Renal cortex interstitium (tissue), 11 donors: ENCODE measurements at regions not wholly inside any gene's neighbourhood (a gene's known extent, or its start where the extent isn't known, plus 50 kb on each side); places are given as distances from the start of the nearest gene placed in this dataset.
"Not testable (repeated sequence)": the region's sequence is repeated elsewhere in the genome, so short reads cannot be mapped to it uniquely, and the experiment has no call there.

Experiments
- DNase-seq, 11 donors: peaks; one replicate each; pipeline ENCODE4 v3.0.0-alpha.2; 2013; ENCODE audit warnings: low read depth in 9 of 11, low spot score in 4 of 11; ENCODE audit errors: extremely low read depth in 1 of 11

DNA sequence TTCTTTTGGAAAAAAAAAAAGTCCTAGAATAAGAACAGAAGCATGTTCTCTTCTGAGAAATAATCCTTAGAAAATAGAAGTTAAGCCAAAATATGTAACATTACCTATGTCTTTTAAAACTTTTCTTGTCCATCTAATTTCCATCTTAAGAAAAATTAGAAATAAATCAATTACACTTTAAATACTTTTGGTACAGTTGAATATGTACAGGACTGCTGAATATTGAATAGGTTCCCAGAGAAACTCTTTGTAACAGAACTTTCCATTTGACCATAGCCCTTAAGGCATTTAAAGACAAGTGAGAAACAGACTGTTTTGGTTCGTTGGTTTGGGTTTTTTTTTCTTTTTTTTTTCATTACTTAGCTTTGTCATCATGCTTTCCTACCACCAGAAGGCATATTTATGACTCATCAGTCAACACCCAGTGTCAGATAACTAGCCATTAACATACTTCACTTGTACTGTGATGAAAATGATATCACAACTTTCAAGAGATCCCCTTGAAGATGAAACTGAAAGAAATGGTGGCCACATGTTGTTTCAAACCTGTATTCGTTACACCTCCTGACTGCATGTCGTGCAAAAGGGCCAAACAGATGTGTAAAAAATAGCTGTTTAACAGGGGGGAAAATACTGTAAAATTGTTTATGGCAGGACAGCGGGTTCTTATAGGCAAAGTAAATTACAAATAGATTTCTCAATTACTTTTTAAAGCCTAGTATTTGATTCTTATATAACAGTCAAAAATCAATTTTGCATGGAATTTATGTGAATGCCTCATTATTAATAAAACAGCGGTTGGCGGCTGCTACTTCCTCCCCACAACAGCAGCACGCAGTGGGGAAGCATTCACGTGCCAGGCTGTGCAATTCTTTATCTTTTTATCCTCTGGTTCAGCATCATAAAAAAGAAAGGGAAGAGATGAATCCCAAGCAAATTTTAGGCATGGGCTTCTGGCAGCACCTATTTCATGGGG, 280.7 kb upstream of the HNRNPA3 start:
- no peak for DNase-seq

DNA sequence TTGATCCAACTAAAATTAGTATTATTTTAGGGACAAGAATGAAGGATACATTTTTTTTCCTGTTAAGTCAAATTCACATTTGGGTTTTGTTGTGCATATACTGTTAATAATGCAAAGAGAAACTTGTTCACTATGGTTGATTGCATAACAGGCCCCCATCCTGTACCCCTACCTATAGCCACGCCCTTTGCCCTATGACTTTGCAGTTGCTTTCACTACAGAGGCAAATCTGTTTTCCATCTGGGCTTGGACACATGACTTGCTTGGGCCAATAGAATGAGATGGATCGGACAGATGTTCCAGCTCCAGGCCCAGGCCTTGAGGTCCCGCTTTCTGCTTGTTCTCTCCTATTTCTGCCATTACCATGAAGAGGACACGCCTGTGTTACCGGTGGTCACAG, 278.5 kb upstream of the HNRNPA3 start:
- DNase-seq, result no peak

- DNase-seq, result peak in 8 of 11 donors; percentile 10 to 28 (median 18)
Measured at GRCh38 chr2:176934869-176935415, 277.7 kb upstream of the HNRNPA3 start.

- no peak for DNase-seq
Measured at GRCh38 chr2:176935543-176936102, 277.0 kb upstream of the HNRNPA3 start.

GRCh38 chr2:176936410-176936809, 276.2 kb upstream of the HNRNPA3 start:
- no peak for DNase-seq

GRCh38 chr2:176944998-176945397, 267.6 kb upstream of the HNRNPA3 start:
- no peak for DNase-seq

- no peak for DNase-seq
Measured at GRCh38 chr2:176947754-176948153, 264.8 kb upstream of the HNRNPA3 start.

DNA sequence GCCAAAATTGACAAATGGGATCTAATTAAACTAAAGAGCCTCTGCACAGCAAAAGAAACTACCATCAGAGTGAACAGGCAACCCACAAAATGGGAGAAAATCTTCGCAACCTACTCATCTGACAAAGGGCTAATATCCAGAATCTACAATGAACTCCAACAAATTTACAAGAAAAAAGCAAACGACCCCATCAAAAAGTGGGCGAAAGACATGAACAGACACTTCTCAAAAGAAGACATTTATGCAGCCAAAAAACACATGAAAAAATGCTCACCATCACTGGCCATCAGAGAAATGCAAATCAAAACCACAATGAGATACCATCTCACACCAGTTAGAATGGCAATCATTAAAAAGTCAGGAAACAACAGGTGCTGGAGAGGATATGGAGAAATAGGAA, 261.4 kb upstream of the HNRNPA3 start:
- not testable (repeated sequence) for DNase-seq

DNA sequence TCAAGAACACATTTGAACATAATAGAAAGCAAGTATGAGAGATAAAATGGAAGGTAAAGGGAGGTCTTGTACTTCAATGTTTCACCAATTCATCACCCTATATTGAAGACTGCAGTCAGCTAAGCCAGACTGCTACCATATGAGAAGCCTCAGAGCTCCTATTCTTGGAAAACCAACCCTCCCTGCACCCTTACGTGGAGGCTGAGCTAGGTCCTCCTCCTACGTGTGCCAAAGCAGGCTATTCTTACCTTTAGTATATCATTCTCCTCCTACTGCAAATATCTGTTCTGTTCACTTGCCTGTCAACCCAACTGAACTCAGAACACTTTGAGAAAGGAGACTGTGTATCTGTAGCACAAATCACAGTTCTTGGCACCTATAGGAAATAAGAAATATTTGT, 255.8 kb upstream of the HNRNPA3 start:
- no peak for DNase-seq

GRCh38 chr2:176959614-176960013, 253.0 kb upstream of the HNRNPA3 start:
- DNase-seq, result no peak

- no peak for DNase-seq
Measured at GRCh38 chr2:176960061-176960460, 252.5 kb upstream of the HNRNPA3 start.

GRCh38 chr2:176960736-176961520, 251.7 kb upstream of the HNRNPA3 start:
- no peak for DNase-seq

- DNase-seq, result no peak
Measured at GRCh38 chr2:176961775-176962619, 250.6 kb upstream of the HNRNPA3 start.

DNA sequence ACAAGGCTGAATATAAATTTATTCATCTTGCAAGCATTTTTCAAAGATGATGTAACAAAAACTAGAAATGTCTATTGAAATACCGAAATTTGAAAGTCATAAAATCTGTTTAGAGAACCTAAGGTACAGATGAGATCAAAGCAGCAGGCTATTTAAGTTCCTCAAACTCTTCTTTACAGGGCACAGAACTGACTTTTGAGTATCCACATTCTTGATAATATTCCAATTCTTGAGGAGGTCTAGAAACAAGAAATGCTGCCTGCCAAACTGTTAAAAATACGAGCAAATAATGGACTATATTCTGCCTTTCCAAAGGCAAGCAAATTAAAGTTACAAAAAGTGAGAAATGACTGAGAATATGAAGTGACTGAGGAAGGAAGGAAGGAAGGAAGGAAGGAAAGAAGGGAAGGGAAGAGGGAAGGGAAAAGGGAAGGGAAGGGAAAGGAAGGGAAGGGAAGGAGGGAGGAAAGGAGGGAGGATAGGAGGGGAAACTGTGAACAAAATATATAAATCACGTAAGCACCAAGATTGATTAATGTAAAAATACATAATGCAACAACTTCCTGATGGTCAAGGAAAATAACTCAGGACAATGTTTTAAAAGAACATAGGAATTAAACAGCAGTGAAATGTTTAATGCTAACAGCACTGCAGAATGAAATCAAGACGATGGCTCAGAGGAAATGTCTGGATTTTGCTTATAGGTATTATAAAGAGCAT, 248.9 kb upstream of the HNRNPA3 start:
- DNase-seq, result no peak

- DNase-seq, result no peak
Measured at GRCh38 chr2:176967911-176968450, 244.6 kb upstream of the HNRNPA3 start.

DNA sequence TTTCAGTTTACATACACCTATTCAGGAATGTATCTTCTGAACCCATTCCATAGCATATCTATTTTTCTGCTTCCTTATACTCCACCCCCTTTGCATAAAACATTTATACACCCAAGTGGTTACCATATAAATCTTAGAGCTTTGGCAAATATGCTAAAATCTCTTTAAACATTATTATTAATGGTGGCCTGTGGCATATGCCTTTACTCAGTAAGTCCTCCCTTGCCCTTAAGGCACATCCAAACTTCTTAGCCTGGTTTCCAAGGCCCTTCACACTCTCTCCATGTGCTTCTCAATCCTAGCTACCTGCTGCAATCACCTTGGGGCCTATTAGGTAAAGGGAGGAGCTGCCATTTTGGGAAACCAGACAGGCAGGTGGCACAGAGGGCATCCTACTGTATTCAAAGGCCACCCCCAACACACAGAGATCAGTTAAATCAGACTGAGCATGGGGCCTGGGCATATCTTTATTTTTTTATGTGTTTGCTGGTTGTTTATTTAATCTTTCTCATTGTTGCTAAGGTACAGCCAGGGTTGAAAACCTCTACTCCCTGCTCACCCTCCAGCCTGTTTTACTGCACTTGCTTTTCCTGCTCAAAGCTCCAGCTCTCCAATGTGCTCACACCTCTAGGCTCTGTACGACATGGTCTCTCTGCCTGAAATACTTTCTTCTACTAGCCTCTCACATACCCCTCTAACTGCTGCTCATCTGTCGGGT, 242.8 kb upstream of the HNRNPA3 start:
- DNase-seq, result no peak
